Vagina (tissue), 2 donors: ENCODE measurements at regions not wholly inside any gene's neighbourhood (a gene's known extent, or its start where the extent isn't known, plus 50 kb on each side); places are given as distances from the start of the nearest gene placed in this dataset.

ENCODE experiments used
- DNase-seq, 2 donors: peaks; one replicate each; pipeline ENCODE4 v3.0.0-alpha.2; 2017; ENCODE audit errors: extremely low spot score in 2 of 2
- H3K27ac ChIP-seq: fragments of 200-600 bp; sonication (generic); one replicate; pipeline ENCODE4 v1.5.1; 2019
- H3K27me3 ChIP-seq: fragments of 200-600 bp; sonication (generic); one replicate; pipeline ENCODE4 v1.5.1; 2019
- H3K36me3 ChIP-seq, 2 donors: fragments of 200-600 bp; sonication (generic); one replicate each; pipeline ENCODE4 v1.5.1; 2017 to 2019
- H3K4me1 ChIP-seq: fragments of 200-600 bp; sonication (generic); one replicate; pipeline ENCODE4 v1.5.1; 2019
- H3K4me3 ChIP-seq, 2 donors: fragments of 200-600 bp; sonication (generic); 1 replicate in 1 of 2; 2 replicates in 1 of 2; pipeline ENCODE4 v1.5.1; 2016 to 2019
- H3K9me3 ChIP-seq: fragments of 200-600 bp; sonication (generic); one replicate; pipeline ENCODE4 v1.5.1; 2019
- POLR2A ChIP-seq, 2 donors: fragments of 450-650 bp; IDR thresholded peaks; one replicate each; pipeline ENCODE4 v1.6.1; 2017; ENCODE audit warnings: antibody characterized with exemption in 2 of 2, mild to moderate bottlenecking in 2 of 2, moderate library complexity in 2 of 2
- POLR2AphosphoS5 ChIP-seq, 2 donors: sonication (generic); formaldehyde crosslinking; IDR thresholded peaks; one replicate each; pipeline ENCODE4 v1.9.0; 2017; ENCODE audit warnings: antibody characterized with exemption in 2 of 2, mild to moderate bottlenecking in 2 of 2, low read depth in 1 of 2; ENCODE audit not compliant: insufficient read depth in 1 of 2
- intact Hi-C: fragments of 100-400 bp; cut with DNase I; formaldehyde crosslinking; loops from one replicate; pipeline ENCODE4 v1.15.1; 2023
- TF ChIP-seq, protein P1 (sequence below), 3 experiments: fragments of 450-650 bp in 2 of 3; fragments of 200-600 bp in 1 of 3; sonication (generic) in 1 of 3; IDR thresholded peaks; one replicate each; pipeline ENCODE4 v1.5.1; 2017 to 2019; ENCODE audit warnings: antibody characterized with exemption in 3 of 3, mild to moderate bottlenecking in 2 of 3, moderate library complexity in 2 of 3

DNA sequence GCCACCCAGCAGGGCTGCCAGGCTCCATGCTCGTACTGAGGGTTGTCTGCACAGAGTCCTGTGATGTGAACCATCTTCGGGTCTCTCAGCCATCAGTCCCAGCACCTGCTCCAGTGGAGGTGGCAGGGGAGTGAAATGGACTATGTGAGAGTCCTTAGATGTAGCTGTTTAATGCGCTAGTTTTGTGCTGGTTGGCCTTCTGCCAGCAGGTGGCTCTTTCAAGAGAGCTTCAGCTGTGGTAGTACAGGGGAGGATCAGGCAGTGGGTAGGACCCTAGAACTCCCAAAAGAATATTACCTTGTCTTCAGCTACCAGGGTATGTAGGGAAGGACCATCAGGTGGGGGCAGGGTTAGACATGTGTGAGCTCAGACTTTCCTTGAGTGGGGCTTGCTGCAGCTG is 1066.0 kb downstream of the GLUD2 start:
- Histone ChIP-seq H3K9me3 (no peaks in the 10 kb centered on the region), H3K4me1 (no peaks in the 10 kb centered on the region), H3K27ac (no peak overlapping the region), H3K4me3 (no peak overlapping the region), H3K27me3 (no peaks in the 10 kb centered on the region), H3K36me3 (no peaks in the 10 kb centered on the region)
- no peak for DNase-seq
- TF ChIP-seq POLR2AphosphoS5 (IDR thresholded peaks at IDR 0.05; ENCODE audit: insufficient read depth in 1 of 2, low read depth in 1 of 2), result no peak
- no peak for TF ChIP-seq POLR2A (IDR thresholded peaks at IDR 0.05)
- TF ChIP-seq, protein P1, sequence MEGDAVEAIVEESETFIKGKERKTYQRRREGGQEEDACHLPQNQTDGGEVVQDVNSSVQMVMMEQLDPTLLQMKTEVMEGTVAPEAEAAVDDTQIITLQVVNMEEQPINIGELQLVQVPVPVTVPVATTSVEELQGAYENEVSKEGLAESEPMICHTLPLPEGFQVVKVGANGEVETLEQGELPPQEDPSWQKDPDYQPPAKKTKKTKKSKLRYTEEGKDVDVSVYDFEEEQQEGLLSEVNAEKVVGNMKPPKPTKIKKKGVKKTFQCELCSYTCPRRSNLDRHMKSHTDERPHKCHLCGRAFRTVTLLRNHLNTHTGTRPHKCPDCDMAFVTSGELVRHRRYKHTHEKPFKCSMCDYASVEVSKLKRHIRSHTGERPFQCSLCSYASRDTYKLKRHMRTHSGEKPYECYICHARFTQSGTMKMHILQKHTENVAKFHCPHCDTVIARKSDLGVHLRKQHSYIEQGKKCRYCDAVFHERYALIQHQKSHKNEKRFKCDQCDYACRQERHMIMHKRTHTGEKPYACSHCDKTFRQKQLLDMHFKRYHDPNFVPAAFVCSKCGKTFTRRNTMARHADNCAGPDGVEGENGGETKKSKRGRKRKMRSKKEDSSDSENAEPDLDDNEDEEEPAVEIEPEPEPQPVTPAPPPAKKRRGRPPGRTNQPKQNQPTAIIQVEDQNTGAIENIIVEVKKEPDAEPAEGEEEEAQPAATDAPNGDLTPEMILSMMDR (IDR thresholded peaks at IDR 0.05), result no peak
- intact Hi-C loops, result no loop called here

DNA sequence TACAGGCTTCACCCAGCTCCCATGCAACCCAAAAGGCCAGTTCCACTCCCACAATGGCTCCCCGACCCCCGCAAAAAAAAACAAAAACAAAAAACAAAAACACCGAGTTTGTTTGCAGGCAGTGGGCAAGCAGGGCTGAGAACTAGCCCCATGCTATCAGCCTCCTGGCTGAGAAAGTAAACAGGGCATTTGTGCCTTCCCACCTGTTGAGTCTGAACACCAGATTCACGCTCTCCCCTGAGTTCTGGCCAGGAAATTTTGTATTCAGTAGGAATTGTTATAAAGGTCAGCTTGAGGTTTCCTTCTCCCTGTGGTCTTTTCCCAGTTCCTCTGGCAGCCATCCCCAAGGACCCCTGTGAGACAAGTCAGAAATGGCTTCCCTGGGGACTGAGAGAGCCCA is 1066.5 kb downstream of the GLUD2 start:
- Histone ChIP-seq H3K9me3 (no peaks in the 10 kb centered on the region), H3K27me3 (no peaks in the 10 kb centered on the region), H3K4me1 (no peaks in the 10 kb centered on the region), H3K36me3 (no peaks in the 10 kb centered on the region), H3K27ac (no peak overlapping the region), H3K4me3 (no peak overlapping the region)
- intact Hi-C loops, result no loop called here
- DNase-seq, result no peak
- TF ChIP-seq POLR2AphosphoS5 (IDR thresholded peaks at IDR 0.05; ENCODE audit: insufficient read depth in 1 of 2, low read depth in 1 of 2) (no peak), POLR2A (IDR thresholded peaks at IDR 0.05) (no peak)
- TF ChIP-seq, protein P1 (IDR thresholded peaks at IDR 0.05), result no peak

DNA sequence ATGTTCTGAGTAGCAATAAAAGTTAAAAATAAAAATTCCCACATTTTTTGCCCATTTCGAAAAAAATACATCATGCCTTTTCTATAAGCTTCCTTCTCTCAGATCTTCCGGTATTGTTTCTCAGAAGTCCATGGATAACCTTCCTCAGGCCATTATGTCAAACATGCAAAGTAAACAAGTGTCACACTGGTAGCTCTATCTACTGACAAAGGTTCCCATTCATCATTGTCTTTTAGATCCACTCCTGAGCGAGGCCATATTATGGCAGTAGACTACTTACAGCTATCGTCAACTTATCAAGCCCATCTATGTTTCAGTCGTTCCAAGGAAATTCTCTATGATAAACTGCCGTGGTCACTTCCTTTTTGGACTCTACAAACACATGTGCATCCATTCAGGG is 1068.2 kb downstream of the GLUD2 start:
- no peaks in the 10 kb centered on the region for H3K9me3 ChIP-seq
- TF ChIP-seq, protein P1 (IDR thresholded peaks at IDR 0.05), result no peak
- TF ChIP-seq POLR2A (IDR thresholded peaks at IDR 0.05) (no peak), POLR2AphosphoS5 (IDR thresholded peaks at IDR 0.05; ENCODE audit: insufficient read depth in 1 of 2, low read depth in 1 of 2) (no peak)
- H3K27ac ChIP-seq, result no peak overlapping the region
- H3K4me1 ChIP-seq, result no peaks in the 10 kb centered on the region
- no peaks in the 10 kb centered on the region for H3K27me3 ChIP-seq
- H3K4me3 ChIP-seq, result no peak overlapping the region
- intact Hi-C loops, result no loop called here
- no peaks in the 10 kb centered on the region for H3K36me3 ChIP-seq
- DNase-seq, result no peak

DNA sequence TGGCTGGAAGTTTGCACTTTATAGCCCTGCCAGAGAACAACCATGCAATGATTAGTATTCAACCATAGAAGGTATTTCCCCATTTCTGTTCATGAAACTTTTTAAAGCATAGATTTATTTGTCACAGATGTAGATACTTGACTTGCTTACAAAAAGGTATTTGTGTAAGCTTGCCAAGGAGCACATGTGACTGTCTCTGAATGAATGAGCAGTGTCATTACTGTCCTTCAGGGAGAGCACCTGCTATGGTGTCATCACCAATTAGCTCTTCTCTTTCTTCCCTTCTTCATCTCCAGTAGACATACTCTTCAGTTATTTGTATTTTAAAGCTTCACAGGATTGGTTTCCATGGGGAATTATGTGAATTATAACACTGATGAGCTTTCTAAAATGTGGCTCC is 1064.7 kb upstream of the GRIA3 start:
- DNase-seq, result no peak
- intact Hi-C loops, result no loop called here
- no peaks in the 10 kb centered on the region for H3K9me3 ChIP-seq
- TF ChIP-seq POLR2A (IDR thresholded peaks at IDR 0.05) (no peak), POLR2AphosphoS5 (IDR thresholded peaks at IDR 0.05; ENCODE audit: insufficient read depth in 1 of 2, low read depth in 1 of 2) (no peak)
- TF ChIP-seq, protein P1 (IDR thresholded peaks at IDR 0.05), result no peak
- no peaks in the 10 kb centered on the region for H3K27me3 ChIP-seq
- no peaks in the 10 kb centered on the region for H3K4me1 ChIP-seq
- no peak overlapping the region for H3K27ac ChIP-seq
- no peak overlapping the region for H3K4me3 ChIP-seq
- no peaks in the 10 kb centered on the region for H3K36me3 ChIP-seq

DNA sequence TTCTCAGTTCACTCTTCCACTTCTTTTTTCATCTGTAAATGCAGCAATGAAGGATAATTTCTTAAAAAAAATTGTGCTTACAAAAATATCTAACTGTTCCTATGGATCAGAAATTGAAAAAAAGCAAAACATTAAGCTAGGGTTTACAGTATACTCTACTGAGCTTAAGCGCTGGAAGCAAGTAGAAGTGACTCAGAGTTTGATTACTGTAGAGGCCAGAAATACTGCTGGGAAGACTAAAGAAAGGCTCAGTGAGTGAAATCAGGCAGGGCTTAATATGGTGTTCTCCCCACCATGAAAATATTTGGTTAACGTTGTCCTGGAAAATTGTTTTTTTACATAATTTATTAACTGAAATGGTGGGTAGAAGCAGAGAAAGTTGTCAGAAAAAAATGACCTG is 1061.8 kb upstream of the GRIA3 start:
- Histone ChIP-seq H3K9me3 (no peaks in the 10 kb centered on the region), H3K4me1 (no peaks in the 10 kb centered on the region), H3K27me3 (no peaks in the 10 kb centered on the region), H3K36me3 (no peaks in the 10 kb centered on the region), H3K4me3 (no peak overlapping the region), H3K27ac (no peak overlapping the region)
- no peak for DNase-seq
- intact Hi-C loops, result no loop called here
- TF ChIP-seq, protein P1 (IDR thresholded peaks at IDR 0.05), result no peak
- TF ChIP-seq POLR2AphosphoS5 (IDR thresholded peaks at IDR 0.05; ENCODE audit: insufficient read depth in 1 of 2, low read depth in 1 of 2) (no peak), POLR2A (IDR thresholded peaks at IDR 0.05) (no peak)
